GM12878 (cell line): ENCODE measurements at regions not wholly inside any gene's neighbourhood (a gene's known extent, or its start where the extent isn't known, plus 50 kb on each side); places are given as distances from the start of the nearest gene placed in this dataset.

Source experiments
- ATAC-seq: fragments of 200-7000 bp; cut with Tn5 transposase; 3 replicates; pipeline ENCODE4 v1.9.1; 2020; ENCODE audit warnings: mild to moderate bottlenecking, moderate library complexity
- BruUV-seq: library from RNA; stranded (reverse); fragments of 400-500 nt; replicated peaks from 2 replicates; lab custom pipeline; 2021; lab: Mats Ljungman, UMichigan
- CTCF ChIA-PET: fragments of 300-600 bp; sonication (Branson Sonifier 250); formaldehyde crosslinking; extraction: SDS; loops from one replicate; lab custom pipeline; 2021; ENCODE audit warnings: inconsistent platforms; lab: Yijun Ruan, JAX
- POLR2A ChIA-PET: fragments of 350-600 bp; formaldehyde crosslinking; extraction: SDS; loops from one replicate; lab custom pipeline; 2021; ENCODE audit warnings: inconsistent platforms; lab: Charles Lee
- RAD21 ChIA-PET: fragments of 300-600 bp; sonication (Branson Sonifier 250); formaldehyde crosslinking; loops from one replicate; lab custom pipeline; 2023; ENCODE audit warnings: antibody characterized with exemption; ENCODE audit not compliant: unreplicated experiment; lab: Charles Lee
- SMC1A ChIA-PET: fragments of 300-600 bp; sonication (Branson Sonifier 250); formaldehyde crosslinking; loops from one replicate; lab custom pipeline; 2023; ENCODE audit not compliant: unreplicated experiment, uncharacterized antibody; lab: Charles Lee
- DNase-seq: peaks from one replicate; pipeline ENCODE4 v3.0.0-alpha.2; 2011; ENCODE audit warnings: low read depth, low spot score
- FAIRE-seq: peaks from 3 replicates; lab custom pipeline; 2011; peaks lifted over from hg19 to GRCh38; lab: Jason Lieb, UNC
- H2AFZ ChIP-seq: 2 replicates; pipeline ENCODE4 v1.6.0; 2011; ENCODE audit warnings: low read depth, low read length, control low read depth; ENCODE audit not compliant: control insufficient read depth
- H3K27ac ChIP-seq: 2 replicates; pipeline ENCODE4 v1.5.1; 2011; ENCODE audit warnings: control low read depth; ENCODE audit not compliant: control insufficient read depth, insufficient read depth
- H3K27me3 ChIP-seq, 2 experiments: replicated peaks in 1 of 2; 2 replicates each; pipeline versions ENCODE4 v1.6.0 to v1.6.1; 2011; ENCODE audit warnings: low read length in 1 of 2; ENCODE audit not compliant: control insufficient read depth in 2 of 2, insufficient read depth in 2 of 2
- H3K36me3 ChIP-seq, 2 experiments: 2 replicates each; pipeline ENCODE4 v1.5.1; 2011; ENCODE audit warnings: low read length in 1 of 2; ENCODE audit not compliant: control insufficient read depth in 2 of 2, insufficient read depth in 2 of 2
- H3K4me1 ChIP-seq: 2 replicates; pipeline ENCODE4 v1.6.1; 2011; ENCODE audit warnings: mild to moderate bottlenecking, low read length, moderate library complexity, mixed read lengths; ENCODE audit not compliant: control insufficient read depth, insufficient read depth
- H3K4me2 ChIP-seq: 2 replicates; pipeline ENCODE4 v1.6.0; 2011; ENCODE audit warnings: control low read depth; ENCODE audit not compliant: control insufficient read depth, insufficient read depth
- H3K4me3 ChIP-seq: fragments of 200-600 bp; sonication (generic); 2 replicates; pipeline ENCODE4 v1.5.1; 2016
- H3K79me2 ChIP-seq: 2 replicates; pipeline ENCODE4 v1.6.0; 2011; ENCODE audit warnings: low read length; ENCODE audit not compliant: control insufficient read depth, insufficient read depth
- H3K9ac ChIP-seq: 2 replicates; pipeline ENCODE4 v1.8.0; 2011; ENCODE audit warnings: low read length, control low read depth, mixed read lengths; ENCODE audit not compliant: control insufficient read depth, insufficient read depth
- H3K9me3 ChIP-seq: replicated peaks from 3 replicates; pipeline ENCODE4 v1.5.1; 2011; ENCODE audit warnings: mild to moderate bottlenecking, low read length; ENCODE audit not compliant: control insufficient read depth, insufficient read depth
- H4K20me1 ChIP-seq: 2 replicates; pipeline ENCODE4 v1.6.0; 2011; ENCODE audit not compliant: control insufficient read depth, insufficient read depth
- E4F1 ChIP-seq: fragments of 450-650 bp; IDR thresholded peaks from 2 replicates; pipeline ENCODE4 v1.6.1; 2018; ENCODE audit warnings: borderline replicate concordance, mild to moderate bottlenecking; ENCODE audit not compliant: partially characterized antibody
- EP300 ChIP-seq, 2 experiments: fragments of 150-350 bp in 1 of 2; IDR thresholded peaks; 2 replicates each; pipeline ENCODE4 v1.6.1; 2011 to 2012; ENCODE audit warnings: low read depth in 2 of 2, low read length in 2 of 2, borderline replicate concordance in 1 of 2, improper control_type of control experiment in 1 of 2, inconsistent platforms in 1 of 2; ENCODE audit not compliant: control insufficient read depth in 1 of 2
- FOXM1 ChIP-seq: IDR thresholded peaks from 2 replicates; pipeline ENCODE4 v1.6.1; 2012; ENCODE audit warnings: low read depth, mild to moderate bottlenecking, inconsistent platforms, low read length, moderate library complexity
- JUND ChIP-seq: IDR thresholded peaks from 2 replicates; pipeline ENCODE4 v1.6.1; 2012; ENCODE audit warnings: low read depth, mild to moderate bottlenecking, low read length, improper control_type of control experiment, moderate library complexity
- MYC ChIP-seq: IDR thresholded peaks from 2 replicates; pipeline ENCODE4 v1.6.1; 2011; ENCODE audit warnings: mild to moderate bottlenecking, low read length, moderate library complexity, inconsistent platforms; ENCODE audit not compliant: insufficient read depth, insufficient replicate concordance, insufficient read length, severe bottlenecking
- NFXL1 ChIP-seq: fragments of 450-650 bp; IDR thresholded peaks from 2 replicates; pipeline ENCODE4 v1.6.1; 2017; ENCODE audit warnings: antibody characterized with exemption, mild to moderate bottlenecking, borderline replicate concordance
- NR2C1 ChIP-seq: fragments of 450-650 bp; IDR thresholded peaks from 2 replicates; pipeline ENCODE4 v1.6.1; 2017; ENCODE audit warnings: antibody characterized with exemption, mild to moderate bottlenecking, moderate library complexity
- RAD51 ChIP-seq: fragments of 450-650 bp; IDR thresholded peaks from 2 replicates; pipeline ENCODE4 v1.6.1; 2016; ENCODE audit warnings: moderate library complexity, mild to moderate bottlenecking, inconsistent platforms
- USF2 ChIP-seq: IDR thresholded peaks from 2 replicates; pipeline ENCODE4 v1.6.1; 2011; ENCODE audit warnings: low read depth, low read length, improper control_type of control experiment, borderline replicate concordance
- WGBS: methylation state at CpG from one replicate; pipeline ENCODE4 v1.1.6; 2016; ENCODE audit warnings: low lambda C conversion rate; ENCODE audit not compliant: insufficient replicate concordance, insufficient coverage; ENCODE audit errors: missing lambda C conversion rate; 5-methylcytosine and 5-hydroxymethylcytosine counted together
- in situ Hi-C: fragments of 300-500 bp; cut with MboI; formaldehyde crosslinking; loops from 9 replicates; pipeline ENCODE4 v1.14.3; 2018; ENCODE audit warnings: mixed read lengths
- intact Hi-C: fragments of 100-400 bp; cut with micrococcal nuclease; formaldehyde crosslinking; loops from one replicate; pipeline ENCODE4 v1.14.2; 2022; ENCODE audit not compliant: unreplicated experiment

- WGBS, result 40% methylated on average over 23 of the region's 23 CpGs
Observed at GRCh38 chr6:76165471-76166221, 93.2 kb upstream of the IMPG1 start.

More at GRCh38 chr6:76165471-76166221, 93.2 kb upstream of the IMPG1 start:
- DNase-seq (no peak), FAIRE-seq (no peak), ATAC-seq (no peak)
- no peak for TF ChIP-seq RAD51
- no peak for TF ChIP-seq EP300 (IDR thresholded peaks at IDR 0.05; ENCODE audit: borderline replicate concordance in 1 of 2, control insufficient read depth in 1 of 2, low read depth in 2 of 2, low read length in 2 of 2)
- TF ChIP-seq MYC, result no peak
- no peak for TF ChIP-seq USF2
- TF ChIP-seq FOXM1, result no peak
- TF ChIP-seq NR2C1, result no peak
- no peak for TF ChIP-seq E4F1
- TF ChIP-seq NFXL1, result no peak
- TF ChIP-seq JUND, result no peak
- Histone ChIP-seq H3K36me3 (no peaks in the 10 kb centered on the region), H2AFZ (no peak overlapping the region), H3K4me2 (no peak overlapping the region), H3K9ac (no peak overlapping the region), H3K4me1 (no peaks in the 10 kb centered on the region), H3K27ac (no peak overlapping the region), H3K27me3 (no peaks in the 10 kb centered on the region), H4K20me1 (no peaks in the 10 kb centered on the region), H3K9me3 (no peaks in the 10 kb centered on the region), H3K79me2 (no peaks in the 10 kb centered on the region), H3K4me3 (no peak overlapping the region)
- SMC1A ChIA-PET, result interaction anchor here (1.4 kb wide), 1 partner anchor 14 kb away, joined by 3 read pairs; no protein-coding TSS in a partner anchor
- POLR2A ChIA-PET, result no interaction called here
- CTCF ChIA-PET, result no interaction called here
- BruUV-seq, result no TSS peak
- RAD21 ChIA-PET, result no interaction called here
- in situ Hi-C loops (no loop called here), intact Hi-C loops (loop anchor here (5.0 kb wide), 1 partner anchor 228 kb away; no protein-coding TSS in a partner anchor)
